H1 (cell line): ENCODE measurements at regions not wholly inside any gene's neighbourhood (a gene's known extent, or its start where the extent isn't known, plus 50 kb on each side); places are given as distances from the start of the nearest gene placed in this dataset.

Experiments
- CTCF ChIA-PET: fragments of 300-600 bp; sonication (Branson Sonifier 250); formaldehyde crosslinking; loops from one replicate; lab custom pipeline; 2021; ENCODE audit not compliant: partially characterized antibody; lab: Charles Lee
- POLR2A ChIA-PET: fragments of 300-600 bp; sonication (Branson Sonifier 250); formaldehyde crosslinking; loops from one replicate; lab custom pipeline; 2021; ENCODE audit warnings: inconsistent platforms; ENCODE audit not compliant: partially characterized antibody; lab: Charles Lee
- DNase-seq, 2 experiments: peaks; one replicate each; pipeline versions ENCODE4 v3.0.0 to v3.0.0-alpha.2; 2010 to 2022; ENCODE audit warnings: low spot score in 2 of 2, low read depth in 1 of 2, mixed read lengths in 1 of 2
- FAIRE-seq: peaks from 2 replicates; lab custom pipeline; 2011; peaks lifted over from hg19 to GRCh38; lab: Jason Lieb, UNC
- H2AFZ ChIP-seq: 2 replicates; pipeline ENCODE4 v1.8.1; 2012; ENCODE audit warnings: low read length, inconsistent platforms
- H2AK5ac ChIP-seq: 2 replicates; pipeline ENCODE4 v1.6.1; 2013; ENCODE audit warnings: low read depth, low read length
- H2BK120ac ChIP-seq: replicated peaks from 2 replicates; pipeline ENCODE3; 2013; ENCODE audit warnings: low read depth, low read length, inconsistent platforms
- H2BK12ac ChIP-seq: 2 replicates; pipeline ENCODE4 v1.6.1; 2013; ENCODE audit warnings: low read depth, low read length
- H2BK15ac ChIP-seq: 2 replicates; pipeline ENCODE4 v1.6.1; 2013; ENCODE audit warnings: low read length
- H2BK20ac ChIP-seq: 2 replicates; pipeline ENCODE4 v1.6.1; 2013; ENCODE audit warnings: low read length
- H2BK5ac ChIP-seq: 2 replicates; pipeline ENCODE4 v1.6.1; 2013; ENCODE audit warnings: low read depth, low read length
- H3K14ac ChIP-seq: 2 replicates; pipeline ENCODE4 v1.6.1; 2013; ENCODE audit warnings: inconsistent platforms; ENCODE audit not compliant: insufficient read length
- H3K18ac ChIP-seq: 2 replicates; pipeline ENCODE4 v1.6.1; 2013; ENCODE audit warnings: low read length; ENCODE audit errors: extremely low read depth
- H3K23ac ChIP-seq: 2 replicates; pipeline ENCODE4 v1.6.1; 2013; ENCODE audit warnings: inconsistent platforms; ENCODE audit not compliant: insufficient read length
- H3K23me2 ChIP-seq: 2 replicates; pipeline ENCODE4 v1.6.1; 2013; ENCODE audit warnings: low read depth, low read length
- H3K27ac ChIP-seq: 2 replicates; pipeline ENCODE4 v1.6.1; 2011; ENCODE audit warnings: low read depth, low read length, inconsistent platforms
- H3K27me3 ChIP-seq, 4 experiments: replicated peaks in 1 of 4; 1 replicate in 1 of 4; 2 replicates in 3 of 4; pipeline versions ENCODE4 v1.6.1 to v1.8.1; 2011 to 2013; ENCODE audit warnings: low read length in 3 of 4, mild to moderate bottlenecking in 3 of 4, inconsistent platforms in 2 of 4, mixed read lengths in 2 of 4, moderate library complexity in 1 of 4; ENCODE audit not compliant: control insufficient read depth in 3 of 4, insufficient read depth in 3 of 4; ENCODE audit errors: extremely low read depth in 1 of 4
- H3K36me3 ChIP-seq, 4 experiments: 2 replicates each; pipeline versions ENCODE4 v1.6.1 to v1.8.1; 2011 to 2013; ENCODE audit warnings: mild to moderate bottlenecking in 4 of 4, low read length in 3 of 4, moderate library complexity in 2 of 4, control low read depth in 1 of 4, inconsistent platforms in 1 of 4; ENCODE audit not compliant: insufficient read depth in 4 of 4, control insufficient read depth in 2 of 4
- H3K4ac ChIP-seq: replicated peaks from 2 replicates; pipeline ENCODE3; 2013; ENCODE audit warnings: low read length, low read depth, mixed read lengths, inconsistent platforms; ENCODE audit not compliant: insufficient read length
- H3K4me1 ChIP-seq, 4 experiments: replicated peaks in 1 of 4; 1 replicate in 1 of 4; 2 replicates in 3 of 4; pipeline versions ENCODE4 v1.6.1 to v1.8.1; 2011 to 2013; ENCODE audit warnings: low read length in 3 of 4, inconsistent platforms in 2 of 4, mixed read lengths in 1 of 4; ENCODE audit not compliant: insufficient read depth in 4 of 4, control insufficient read depth in 3 of 4
- H3K4me2 ChIP-seq, 2 experiments: 2 replicates each; pipeline versions ENCODE4 v1.6.1 to v1.8.1; 2011 to 2013; ENCODE audit warnings: low read depth in 2 of 2, low read length in 2 of 2, control low read depth in 1 of 2, inconsistent platforms in 1 of 2, mild to moderate bottlenecking in 1 of 2; ENCODE audit not compliant: insufficient read depth in 1 of 2
- H3K4me3 ChIP-seq, 4 experiments: fragments of 200-600, 300-600 bp in 1 of 4; sonication (generic), shearing (Covaris generic), sonication (Bioruptor Twin) in 1 of 4; 2 replicates each; pipeline versions ENCODE4 v1.5.1 to v1.8.1; 2011 to 2016; ENCODE audit warnings: low read length in 4 of 4, low read depth in 3 of 4, control low read depth in 2 of 4, inconsistent platforms in 2 of 4, mild to moderate bottlenecking in 2 of 4, mixed read lengths in 1 of 4, moderate library complexity in 1 of 4; ENCODE audit not compliant: insufficient read depth in 2 of 4; ENCODE audit errors: extremely low read depth in 1 of 4
- H3K56ac ChIP-seq: replicated peaks from 2 replicates; pipeline ENCODE3; 2013; ENCODE audit warnings: low read depth, mild to moderate bottlenecking, mixed read lengths, low read length, inconsistent platforms; ENCODE audit not compliant: insufficient read length
- H3K79me1 ChIP-seq: 2 replicates; pipeline ENCODE4 v1.6.1; 2013; ENCODE audit warnings: low read depth, low read length, control low read depth
- H3K79me2 ChIP-seq, 2 experiments: 2 replicates each; pipeline versions ENCODE4 v1.6.1 to v1.8.1; 2012 to 2013; ENCODE audit warnings: low read length in 2 of 2, mild to moderate bottlenecking in 2 of 2, inconsistent platforms in 1 of 2; ENCODE audit not compliant: insufficient read depth in 2 of 2, control insufficient read depth in 1 of 2
- H3K9ac ChIP-seq, 4 experiments: replicated peaks in 1 of 4; 1 replicate in 1 of 4; 2 replicates in 3 of 4; pipeline versions ENCODE4 v1.6.1 to v1.8.1; 2011 to 2013; ENCODE audit warnings: low read depth in 3 of 4, low read length in 3 of 4, control low read depth in 2 of 4, mild to moderate bottlenecking in 2 of 4, moderate library complexity in 2 of 4, inconsistent platforms in 1 of 4; ENCODE audit errors: extremely low read depth in 1 of 4
- H3K9me3 ChIP-seq, 2 experiments: 2 replicates each; pipeline versions ENCODE4 v1.6.1 to v1.8.1; 2012 to 2013; ENCODE audit warnings: mild to moderate bottlenecking in 2 of 2, moderate library complexity in 2 of 2, control low read depth in 1 of 2, inconsistent platforms in 1 of 2, low read depth in 1 of 2, low read length in 1 of 2, mixed read lengths in 1 of 2; ENCODE audit not compliant: insufficient read depth in 2 of 2
- H4K20me1 ChIP-seq, 2 experiments: replicated peaks in 1 of 2; 2 replicates each; pipeline versions ENCODE3 to v1.8.1; 2011 to 2013; ENCODE audit warnings: inconsistent platforms in 2 of 2, low read length in 2 of 2, mild to moderate bottlenecking in 1 of 2; ENCODE audit not compliant: insufficient read depth in 2 of 2, control insufficient read depth in 1 of 2
- H4K5ac ChIP-seq: 2 replicates; pipeline ENCODE4 v1.6.1; 2013; ENCODE audit warnings: low read length, low read depth, mixed read lengths, inconsistent platforms; ENCODE audit not compliant: insufficient read length
- H4K8ac ChIP-seq: 2 replicates; pipeline ENCODE4 v1.8.0; 2013; ENCODE audit warnings: mild to moderate bottlenecking, moderate library complexity, low read length, inconsistent platforms; ENCODE audit not compliant: insufficient read depth; ENCODE audit errors: extremely low read depth
- H4K91ac ChIP-seq: replicated peaks from 2 replicates; pipeline ENCODE3; 2013; ENCODE audit warnings: low read length, mixed read lengths, inconsistent platforms; ENCODE audit not compliant: insufficient read length
- BACH1 ChIP-seq: IDR thresholded peaks from 2 replicates; pipeline ENCODE4 v1.6.1; 2012; ENCODE audit warnings: low read length, improper control_type of control experiment
- CREB1 ChIP-seq: IDR thresholded peaks from 2 replicates; pipeline ENCODE4 v1.6.1; 2012; ENCODE audit warnings: inconsistent platforms
- FOSL1 ChIP-seq: IDR thresholded peaks from 2 replicates; pipeline ENCODE4 v1.6.1; 2011; ENCODE audit warnings: mild to moderate bottlenecking, low read depth, low read length, moderate library complexity; ENCODE audit not compliant: insufficient read depth
- JUND ChIP-seq: IDR thresholded peaks from 2 replicates; pipeline ENCODE4 v1.6.1; 2011; ENCODE audit warnings: mild to moderate bottlenecking, improper control_type of control experiment, low read length
- POLR2AphosphoS5 ChIP-seq: IDR thresholded peaks from 2 replicates; pipeline ENCODE4 v1.6.1; 2011; ENCODE audit warnings: low read depth, low read length
- TBP ChIP-seq: IDR thresholded peaks from 2 replicates; pipeline ENCODE4 v1.6.1; 2011; ENCODE audit warnings: low read depth, low read length, improper control_type of control experiment
- WGBS, 2 experiments: shearing (Covaris generic) in 1 of 2; methylation state at CpG; one replicate each; pipeline versions ENCODE4 v1.1.6 to v1.1.7; 2013 to 2015; ENCODE audit warnings: low lambda C conversion rate in 2 of 2, mixed read lengths in 2 of 2, inconsistent platforms in 1 of 2, low coverage in 1 of 2, missing lambda C conversion rate in 1 of 2; ENCODE audit not compliant: insufficient replicate concordance in 2 of 2, insufficient coverage in 1 of 2, insufficient read length in 1 of 2; ENCODE audit errors: extremely low coverage in 1 of 2, missing lambda C conversion rate in 1 of 2; 5-methylcytosine and 5-hydroxymethylcytosine counted together

GRCh38 chr12:19957308-19958125, 410.8 kb upstream of the PDE3A start:
- no peak for DNase-seq
- Histone ChIP-seq H3K79me2 (no peaks in the 10 kb centered on the region), H2BK120ac (no peak overlapping the region), H3K4me1 (no peaks in the 10 kb centered on the region), H2AFZ (no peak overlapping the region), H3K27me3 (no peaks in the 10 kb centered on the region), H3K79me1 (no peaks in the 10 kb centered on the region), H4K20me1 (no peaks in the 10 kb centered on the region), H3K4me3 (no peak overlapping the region), H2BK12ac (no peak overlapping the region), H3K4ac (no peak overlapping the region), H3K23me2 (no peaks in the 10 kb centered on the region), H2BK20ac (no peak overlapping the region), H3K9ac (no peak overlapping the region), H3K14ac (no peak overlapping the region), H3K36me3 (no peaks in the 10 kb centered on the region), H3K9me3 (no peaks in the 10 kb centered on the region), H4K91ac (no peak overlapping the region), H4K5ac (no peak overlapping the region), H3K23ac (no peak overlapping the region), H3K4me2 (no peak overlapping the region), H2BK15ac (no peak overlapping the region), H3K27ac (no peak overlapping the region), H3K56ac (no peak overlapping the region), H4K8ac (no peak overlapping the region), H3K18ac (no peak overlapping the region), H2BK5ac (no peak overlapping the region), H2AK5ac (no peak overlapping the region)
- POLR2A ChIA-PET, result no interaction called here
- TF ChIP-seq TBP, result no peak
- no peak for TF ChIP-seq BACH1
- no peak for TF ChIP-seq CREB1
- TF ChIP-seq FOSL1, result no peak
- TF ChIP-seq POLR2AphosphoS5, result no peak
- no peak for TF ChIP-seq JUND
- CTCF ChIA-PET, result no interaction called here
- no peak for FAIRE-seq
- WGBS, 2 experiments, result 70% methylated on average over 6 of the region's 6 CpGs; no CpG with 5 or more reads in 1 of the 2 experiments
